ENCODE measurements at regions not wholly inside any gene's neighbourhood (a gene's known extent, or its start where the extent isn't known, plus 50 kb on each side); places are given as distances from the start of the nearest gene placed in this dataset.

- TF ChIP-seq, protein P1, sequence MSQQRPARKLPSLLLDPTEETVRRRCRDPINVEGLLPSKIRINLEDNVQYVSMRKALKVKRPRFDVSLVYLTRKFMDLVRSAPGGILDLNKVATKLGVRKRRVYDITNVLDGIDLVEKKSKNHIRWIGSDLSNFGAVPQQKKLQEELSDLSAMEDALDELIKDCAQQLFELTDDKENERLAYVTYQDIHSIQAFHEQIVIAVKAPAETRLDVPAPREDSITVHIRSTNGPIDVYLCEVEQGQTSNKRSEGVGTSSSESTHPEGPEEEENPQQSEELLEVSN (IDR thresholded peaks at IDR 0.05), result no peak
- TF ChIP-seq SP4 (IDR thresholded peaks at IDR 0.05; ENCODE audit: low read length) (no peak), RFX5 (IDR thresholded peaks at IDR 0.05; ENCODE audit: borderline replicate concordance, low read depth, low read length) (no peak), CHD2 (IDR thresholded peaks at IDR 0.05; ENCODE audit: low read length) (no peak), RXRA (IDR thresholded peaks at IDR 0.05; ENCODE audit: insufficient read depth, low read depth, low read length) (no peak)
These were observed 999.1 kb upstream of the SLC10A2 start (continued) for GRCh38 chr13:104065328-104065727.
